Suprapubic skin (tissue), 4 donors: ENCODE measurements at regions not wholly inside any gene's neighbourhood (a gene's known extent, or its start where the extent isn't known, plus 50 kb on each side); places are given as distances from the start of the nearest gene placed in this dataset.

Experiments
- POLR2A ChIP-seq, 2 donors: fragments of 450-650 bp; IDR thresholded peaks; one replicate each; pipeline ENCODE4 v1.6.1; 2017; ENCODE audit warnings: antibody characterized with exemption in 2 of 2, mild to moderate bottlenecking in 2 of 2, moderate library complexity in 2 of 2
- POLR2AphosphoS5 ChIP-seq, 3 donors: sonication (generic); formaldehyde crosslinking; IDR thresholded peaks; one replicate each; pipeline ENCODE4 v1.6.1; 2017; ENCODE audit warnings: antibody characterized with exemption in 3 of 3
- TF ChIP-seq, protein P1 (sequence below), 2 donors: fragments of 200-600 bp in 1 of 2; fragments of 450-650 bp in 1 of 2; sonication (generic) in 1 of 2; IDR thresholded peaks; one replicate each; pipeline ENCODE4 v1.5.1; 2016 to 2019; ENCODE audit warnings: antibody characterized with exemption in 2 of 2, mild to moderate bottlenecking in 1 of 2, moderate library complexity in 1 of 2

- TF ChIP-seq POLR2AphosphoS5 (IDR thresholded peaks at IDR 0.05) (no peak), POLR2A (IDR thresholded peaks at IDR 0.05) (no peak)
- TF ChIP-seq, protein P1, sequence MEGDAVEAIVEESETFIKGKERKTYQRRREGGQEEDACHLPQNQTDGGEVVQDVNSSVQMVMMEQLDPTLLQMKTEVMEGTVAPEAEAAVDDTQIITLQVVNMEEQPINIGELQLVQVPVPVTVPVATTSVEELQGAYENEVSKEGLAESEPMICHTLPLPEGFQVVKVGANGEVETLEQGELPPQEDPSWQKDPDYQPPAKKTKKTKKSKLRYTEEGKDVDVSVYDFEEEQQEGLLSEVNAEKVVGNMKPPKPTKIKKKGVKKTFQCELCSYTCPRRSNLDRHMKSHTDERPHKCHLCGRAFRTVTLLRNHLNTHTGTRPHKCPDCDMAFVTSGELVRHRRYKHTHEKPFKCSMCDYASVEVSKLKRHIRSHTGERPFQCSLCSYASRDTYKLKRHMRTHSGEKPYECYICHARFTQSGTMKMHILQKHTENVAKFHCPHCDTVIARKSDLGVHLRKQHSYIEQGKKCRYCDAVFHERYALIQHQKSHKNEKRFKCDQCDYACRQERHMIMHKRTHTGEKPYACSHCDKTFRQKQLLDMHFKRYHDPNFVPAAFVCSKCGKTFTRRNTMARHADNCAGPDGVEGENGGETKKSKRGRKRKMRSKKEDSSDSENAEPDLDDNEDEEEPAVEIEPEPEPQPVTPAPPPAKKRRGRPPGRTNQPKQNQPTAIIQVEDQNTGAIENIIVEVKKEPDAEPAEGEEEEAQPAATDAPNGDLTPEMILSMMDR (IDR thresholded peaks at IDR 0.05): no peak
Measured at GRCh38 chr6:125658759-125659431, 90.5 kb upstream of the HEY2 start.
